ENCODE measurements at regions not wholly inside any gene's neighbourhood (a gene's known extent, or its start where the extent isn't known, plus 50 kb on each side); places are given as distances from the start of the nearest gene placed in this dataset.

DNA sequence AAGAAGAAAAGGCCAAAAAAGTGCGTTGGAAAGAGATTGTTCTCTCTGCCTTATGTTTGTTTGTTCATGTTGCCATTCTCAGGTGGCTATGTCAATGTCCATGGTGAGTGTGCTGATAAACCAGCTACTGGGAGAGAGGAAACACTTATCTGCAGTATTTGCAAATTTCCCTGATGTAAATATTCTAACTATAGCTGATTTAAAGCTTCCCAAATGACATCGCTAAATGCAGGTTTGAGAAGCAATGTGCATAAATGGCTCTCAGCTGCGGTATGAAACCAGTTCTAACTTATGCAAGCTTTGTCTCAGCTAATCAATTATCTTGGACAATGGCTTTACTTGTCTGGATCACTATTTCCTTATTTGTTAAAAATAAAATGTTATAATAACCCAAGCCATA lies 312.5 kb upstream of the ANO3 start:
- TF ChIP-seq TP53 (CRISPR knock-in tag; IDR thresholded peaks at IDR 0.05), result no peak
- TF ChIP-seq, protein P1, sequence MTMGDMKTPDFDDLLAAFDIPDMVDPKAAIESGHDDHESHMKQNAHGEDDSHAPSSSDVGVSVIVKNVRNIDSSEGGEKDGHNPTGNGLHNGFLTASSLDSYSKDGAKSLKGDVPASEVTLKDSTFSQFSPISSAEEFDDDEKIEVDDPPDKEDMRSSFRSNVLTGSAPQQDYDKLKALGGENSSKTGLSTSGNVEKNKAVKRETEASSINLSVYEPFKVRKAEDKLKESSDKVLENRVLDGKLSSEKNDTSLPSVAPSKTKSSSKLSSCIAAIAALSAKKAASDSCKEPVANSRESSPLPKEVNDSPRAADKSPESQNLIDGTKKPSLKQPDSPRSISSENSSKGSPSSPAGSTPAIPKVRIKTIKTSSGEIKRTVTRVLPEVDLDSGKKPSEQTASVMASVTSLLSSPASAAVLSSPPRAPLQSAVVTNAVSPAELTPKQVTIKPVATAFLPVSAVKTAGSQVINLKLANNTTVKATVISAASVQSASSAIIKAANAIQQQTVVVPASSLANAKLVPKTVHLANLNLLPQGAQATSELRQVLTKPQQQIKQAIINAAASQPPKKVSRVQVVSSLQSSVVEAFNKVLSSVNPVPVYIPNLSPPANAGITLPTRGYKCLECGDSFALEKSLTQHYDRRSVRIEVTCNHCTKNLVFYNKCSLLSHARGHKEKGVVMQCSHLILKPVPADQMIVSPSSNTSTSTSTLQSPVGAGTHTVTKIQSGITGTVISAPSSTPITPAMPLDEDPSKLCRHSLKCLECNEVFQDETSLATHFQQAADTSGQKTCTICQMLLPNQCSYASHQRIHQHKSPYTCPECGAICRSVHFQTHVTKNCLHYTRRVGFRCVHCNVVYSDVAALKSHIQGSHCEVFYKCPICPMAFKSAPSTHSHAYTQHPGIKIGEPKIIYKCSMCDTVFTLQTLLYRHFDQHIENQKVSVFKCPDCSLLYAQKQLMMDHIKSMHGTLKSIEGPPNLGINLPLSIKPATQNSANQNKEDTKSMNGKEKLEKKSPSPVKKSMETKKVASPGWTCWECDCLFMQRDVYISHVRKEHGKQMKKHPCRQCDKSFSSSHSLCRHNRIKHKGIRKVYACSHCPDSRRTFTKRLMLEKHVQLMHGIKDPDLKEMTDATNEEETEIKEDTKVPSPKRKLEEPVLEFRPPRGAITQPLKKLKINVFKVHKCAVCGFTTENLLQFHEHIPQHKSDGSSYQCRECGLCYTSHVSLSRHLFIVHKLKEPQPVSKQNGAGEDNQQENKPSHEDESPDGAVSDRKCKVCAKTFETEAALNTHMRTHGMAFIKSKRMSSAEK (CRISPR knock-in tag; IDR thresholded peaks at IDR 0.05; ENCODE audit: borderline replicate concordance), result no peak
- no peak for TF ChIP-seq CBFB (CRISPR knock-in tag; IDR thresholded peaks at IDR 0.05; ENCODE audit: low read depth)
- TF ChIP-seq, protein P2, sequence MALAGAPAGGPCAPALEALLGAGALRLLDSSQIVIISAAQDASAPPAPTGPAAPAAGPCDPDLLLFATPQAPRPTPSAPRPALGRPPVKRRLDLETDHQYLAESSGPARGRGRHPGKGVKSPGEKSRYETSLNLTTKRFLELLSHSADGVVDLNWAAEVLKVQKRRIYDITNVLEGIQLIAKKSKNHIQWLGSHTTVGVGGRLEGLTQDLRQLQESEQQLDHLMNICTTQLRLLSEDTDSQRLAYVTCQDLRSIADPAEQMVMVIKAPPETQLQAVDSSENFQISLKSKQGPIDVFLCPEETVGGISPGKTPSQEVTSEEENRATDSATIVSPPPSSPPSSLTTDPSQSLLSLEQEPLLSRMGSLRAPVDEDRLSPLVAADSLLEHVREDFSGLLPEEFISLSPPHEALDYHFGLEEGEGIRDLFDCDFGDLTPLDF (CRISPR knock-in tag; IDR thresholded peaks at IDR 0.05), result no peak
- TF ChIP-seq, protein P3, sequence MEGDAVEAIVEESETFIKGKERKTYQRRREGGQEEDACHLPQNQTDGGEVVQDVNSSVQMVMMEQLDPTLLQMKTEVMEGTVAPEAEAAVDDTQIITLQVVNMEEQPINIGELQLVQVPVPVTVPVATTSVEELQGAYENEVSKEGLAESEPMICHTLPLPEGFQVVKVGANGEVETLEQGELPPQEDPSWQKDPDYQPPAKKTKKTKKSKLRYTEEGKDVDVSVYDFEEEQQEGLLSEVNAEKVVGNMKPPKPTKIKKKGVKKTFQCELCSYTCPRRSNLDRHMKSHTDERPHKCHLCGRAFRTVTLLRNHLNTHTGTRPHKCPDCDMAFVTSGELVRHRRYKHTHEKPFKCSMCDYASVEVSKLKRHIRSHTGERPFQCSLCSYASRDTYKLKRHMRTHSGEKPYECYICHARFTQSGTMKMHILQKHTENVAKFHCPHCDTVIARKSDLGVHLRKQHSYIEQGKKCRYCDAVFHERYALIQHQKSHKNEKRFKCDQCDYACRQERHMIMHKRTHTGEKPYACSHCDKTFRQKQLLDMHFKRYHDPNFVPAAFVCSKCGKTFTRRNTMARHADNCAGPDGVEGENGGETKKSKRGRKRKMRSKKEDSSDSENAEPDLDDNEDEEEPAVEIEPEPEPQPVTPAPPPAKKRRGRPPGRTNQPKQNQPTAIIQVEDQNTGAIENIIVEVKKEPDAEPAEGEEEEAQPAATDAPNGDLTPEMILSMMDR (IDR thresholded peaks at IDR 0.05), result no peak
- TF ChIP-seq, protein P4, sequence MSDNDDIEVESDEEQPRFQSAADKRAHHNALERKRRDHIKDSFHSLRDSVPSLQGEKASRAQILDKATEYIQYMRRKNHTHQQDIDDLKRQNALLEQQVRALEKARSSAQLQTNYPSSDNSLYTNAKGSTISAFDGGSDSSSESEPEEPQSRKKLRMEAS (CRISPR knock-in tag; IDR thresholded peaks at IDR 0.05), result no peak
